ENCODE measurements at regions not wholly inside any gene's neighbourhood (a gene's known extent, or its start where the extent isn't known, plus 50 kb on each side); places are given as distances from the start of the nearest gene placed in this dataset.

GRCh38 chr6:19032591-19033295 is 645.6 kb downstream of the RNF144B start:
- Histone ChIP-seq H4K20me1 (replicated peaks in 1 of 2; ENCODE audit: control insufficient read depth in 1 of 2, insufficient read depth in 2 of 2, low read length in 2 of 2) (no peaks in the 10 kb centered on the region), H2AFZ (ENCODE audit: low read length) (no peak overlapping the region), H3K4ac (replicated peaks; ENCODE audit: insufficient read length, low read depth, low read length) (no peak overlapping the region), H3K4me1 (replicated peaks in 1 of 4; ENCODE audit: control insufficient read depth in 3 of 4, insufficient read depth in 4 of 4, low read length in 3 of 4) (no peaks in the 10 kb centered on the region), H4K91ac (replicated peaks; ENCODE audit: insufficient read length, low read length) (no peak overlapping the region), H3K27me3 (replicated peaks in 1 of 4; ENCODE audit: control insufficient read depth in 3 of 4, extremely low read depth in 1 of 4, insufficient read depth in 3 of 4, low read length in 3 of 4) (no peaks in the 10 kb centered on the region), H3K27ac (ENCODE audit: low read depth, low read length) (no peak overlapping the region), H3K4me2 (ENCODE audit: insufficient read depth in 1 of 2, low read depth in 2 of 2, low read length in 2 of 2) (no peak overlapping the region), H4K8ac (ENCODE audit: extremely low read depth, insufficient read depth, low read length) (no peak overlapping the region), H2AK5ac (ENCODE audit: low read depth, low read length) (no peak overlapping the region), H3K36me3 (ENCODE audit: control insufficient read depth in 2 of 4, insufficient read depth in 4 of 4, low read length in 3 of 4) (no peaks in the 10 kb centered on the region), H2BK15ac (ENCODE audit: low read length) (no peak overlapping the region), H2BK20ac (ENCODE audit: low read length) (no peak overlapping the region), H2BK5ac (ENCODE audit: low read depth, low read length) (no peak overlapping the region), H4K5ac (ENCODE audit: insufficient read length, low read depth, low read length) (no peak overlapping the region), H3K79me1 (ENCODE audit: low read depth, low read length) (no peaks in the 10 kb centered on the region), H3K23me2 (ENCODE audit: low read depth, low read length) (no peaks in the 10 kb centered on the region; the same call in 1 of the 2 replicates), H3K9me3 (ENCODE audit: insufficient read depth in 2 of 2, low read depth in 1 of 2, low read length in 1 of 2) (no peaks in the 10 kb centered on the region), H2BK12ac (ENCODE audit: low read depth, low read length) (no peak overlapping the region), H3K56ac (replicated peaks; ENCODE audit: insufficient read length, low read depth, low read length) (no peak overlapping the region), H3K9ac (replicated peaks in 1 of 4; ENCODE audit: extremely low read depth in 1 of 4, low read depth in 3 of 4, low read length in 3 of 4) (no peak overlapping the region), H3K4me3 (ENCODE audit: extremely low read depth in 1 of 4, insufficient read depth in 2 of 4, low read depth in 3 of 4, low read length in 4 of 4) (no peak overlapping the region), H3K18ac (ENCODE audit: extremely low read depth, low read length) (no peak overlapping the region), H3K14ac (ENCODE audit: insufficient read length) (no peak overlapping the region), H2BK120ac (replicated peaks; ENCODE audit: low read depth, low read length) (no peak overlapping the region), H3K79me2 (ENCODE audit: control insufficient read depth in 1 of 2, insufficient read depth in 2 of 2, low read length in 2 of 2) (no peaks in the 10 kb centered on the region), H3K23ac (ENCODE audit: insufficient read length) (no peak overlapping the region)
- ChIA-PET CTCF (ENCODE audit: partially characterized antibody) (interaction anchor here (1.2 to 3.1 kb wide), 4 partner anchors 9 to 41 kb away, joined by 3 to 23 read pairs (median 6); no protein-coding TSS in a partner anchor), POLR2A (ENCODE audit: partially characterized antibody) (no interaction called here)
- no peak for FAIRE-seq
- DNase-seq (ENCODE audit: low read depth in 1 of 2, low spot score in 2 of 2): no peak
- TF ChIP-seq ATF3 (IDR thresholded peaks at IDR 0.05; ENCODE audit: insufficient read depth, low read depth, low read length) (no peak), CBX5 (IDR thresholded peaks at IDR 0.05; ENCODE audit: low read depth, low read length) (no peak)

Data from H1 (cell line).